ENCODE measurements at regions not wholly inside any gene's neighbourhood (a gene's known extent, or its start where the extent isn't known, plus 50 kb on each side); places are given as distances from the start of the nearest gene placed in this dataset.

- no peak for DNase-seq (ENCODE audit: low read depth)
Observed at GRCh38 chr1:239733995-239734394, 347.6 kb downstream of the CHRM3 start.

- DNase-seq (ENCODE audit: low read depth), result no peak
Observed at GRCh38 chr1:239735111-239735510, 348.7 kb downstream of the CHRM3 start.

GRCh38 chr1:239736479-239736878, 350.1 kb downstream of the CHRM3 start:
- no peak for DNase-seq (ENCODE audit: low read depth)

- DNase-seq (ENCODE audit: low read depth), result no peak
Observed at GRCh38 chr1:239739375-239739774, 352.3 kb upstream of the FMN2 start.

GRCh38 chr1:239739919-239740318, 351.8 kb upstream of the FMN2 start:
- no peak for DNase-seq (ENCODE audit: low read depth)

GRCh38 chr1:239742416-239743109, 349.1 kb upstream of the FMN2 start:
- no peak for DNase-seq (ENCODE audit: low read depth)

- no peak for DNase-seq (ENCODE audit: low read depth)
Observed at GRCh38 chr1:239744851-239745250, 346.8 kb upstream of the FMN2 start.

- DNase-seq (ENCODE audit: low read depth), result no peak
Observed at GRCh38 chr1:239755107-239755912, 336.4 kb upstream of the FMN2 start.

GRCh38 chr1:239757716-239758115, 334.0 kb upstream of the FMN2 start:
- no peak for DNase-seq (ENCODE audit: low read depth)

- no peak for DNase-seq (ENCODE audit: low read depth)
Observed at GRCh38 chr1:239758756-239759155, 332.9 kb upstream of the FMN2 start.

- DNase-seq (ENCODE audit: low read depth), result no peak
Observed at GRCh38 chr1:239761509-239761908, 330.2 kb upstream of the FMN2 start.

- DNase-seq (ENCODE audit: low read depth), result no peak
Observed at GRCh38 chr1:239763850-239764249, 327.8 kb upstream of the FMN2 start.

GRCh38 chr1:239764546-239764945, 327.1 kb upstream of the FMN2 start:
- DNase-seq (ENCODE audit: low read depth), result no peak

- no peak for DNase-seq (ENCODE audit: low read depth)
Observed at GRCh38 chr1:239765163-239765562, 326.5 kb upstream of the FMN2 start.

GRCh38 chr1:239771550-239771949, 320.1 kb upstream of the FMN2 start:
- no peak for DNase-seq (ENCODE audit: low read depth)

GRCh38 chr1:239772446-239772845, 319.2 kb upstream of the FMN2 start:
- no peak for DNase-seq (ENCODE audit: low read depth)

GRCh38 chr1:239775466-239775865, 316.2 kb upstream of the FMN2 start:
- no peak for DNase-seq (ENCODE audit: low read depth)

GRCh38 chr1:239778208-239778813, 313.4 kb upstream of the FMN2 start:
- no peak for DNase-seq (ENCODE audit: low read depth)

- no peak for DNase-seq (ENCODE audit: low read depth)
Observed at GRCh38 chr1:239779962-239780361, 311.7 kb upstream of the FMN2 start.

GRCh38 chr1:239784896-239785295, 306.8 kb upstream of the FMN2 start:
- DNase-seq (ENCODE audit: low read depth), result no peak

- DNase-seq (ENCODE audit: low read depth), result no peak
Observed at GRCh38 chr1:239785576-239785975, 306.1 kb upstream of the FMN2 start.

GRCh38 chr1:239786464-239786863, 305.2 kb upstream of the FMN2 start:
- DNase-seq (ENCODE audit: low read depth), result no peak

- DNase-seq (ENCODE audit: low read depth), result no peak
Observed at GRCh38 chr1:239792157-239792556, 299.5 kb upstream of the FMN2 start.
